Body of pancreas (tissue), 4 donors: ENCODE measurements at regions not wholly inside any gene's neighbourhood (a gene's known extent, or its start where the extent isn't known, plus 50 kb on each side); places are given as distances from the start of the nearest gene placed in this dataset.

ENCODE experiments used
- ATAC-seq: fragments of 150-250 bp; one replicate; pipeline ENCODE4 v1.9.1; 2016
- DNase-seq, 4 donors: peaks; one replicate each; pipeline ENCODE4 v3.0.0-alpha.2; 2019
- H3K27ac ChIP-seq, 4 donors: fragments of 200-600 bp; sonication (generic); 1 replicate in 3 of 4; 2 replicates in 1 of 4; pipeline versions ENCODE4 v1.5.1 to v1.6.1; 2016 to 2019; ENCODE audit warnings: mild to moderate bottlenecking in 1 of 4, mixed read lengths in 1 of 4, moderate library complexity in 1 of 4
- H3K27me3 ChIP-seq, 2 donors: fragments of 200-600 bp; sonication (generic); one replicate each; pipeline ENCODE4 v1.6.0; 2016; ENCODE audit warnings: mild to moderate bottlenecking in 1 of 2
- H3K36me3 ChIP-seq, 2 donors: fragments of 200-600 bp; sonication (generic); replicated peaks in 1 of 2; 2 replicates each; pipeline ENCODE4 v1.5.1; 2016; ENCODE audit warnings: low read depth in 2 of 2; ENCODE audit not compliant: insufficient read depth in 1 of 2
- H3K4me1 ChIP-seq: fragments of 200-600 bp; sonication (generic); one replicate; pipeline ENCODE4 v1.6.0; 2016
- H3K4me3 ChIP-seq, 2 donors: fragments of 200-600 bp; sonication (generic); 1 replicate in 1 of 2; 2 replicates in 1 of 2; pipeline ENCODE4 v1.5.1; 2016 to 2019
- H3K9me3 ChIP-seq, 3 donors: fragments of 200-600 bp; sonication (generic); 1 replicate in 2 of 3; 2 replicates in 1 of 3; pipeline ENCODE4 v1.5.1; 2016
- POLR2A ChIP-seq, 3 donors: fragments of 450-650 bp; IDR thresholded peaks; one replicate each; pipeline ENCODE4 v1.6.1; 2016; ENCODE audit warnings: antibody characterized with exemption in 3 of 3, mild to moderate bottlenecking in 2 of 3
- WGBS, 2 donors: methylation state at CpG; one replicate each; pipeline ENCODE4 v1.1.5; 2017; 5-methylcytosine and 5-hydroxymethylcytosine counted together
- intact Hi-C: fragments of 100-400 bp; cut with DNase I; formaldehyde crosslinking; loops from one replicate; pipeline ENCODE4 v1.15.1; 2023
- TF ChIP-seq, protein P1 (sequence below), 7 experiments: fragments of 450-650 bp in 4 of 7; fragments of 200-600 bp in 3 of 7; sonication (generic) in 3 of 7; IDR thresholded peaks; one replicate each; pipeline ENCODE4 v1.5.1; 2016 to 2019; ENCODE audit warnings: antibody characterized with exemption in 7 of 7

DNA sequence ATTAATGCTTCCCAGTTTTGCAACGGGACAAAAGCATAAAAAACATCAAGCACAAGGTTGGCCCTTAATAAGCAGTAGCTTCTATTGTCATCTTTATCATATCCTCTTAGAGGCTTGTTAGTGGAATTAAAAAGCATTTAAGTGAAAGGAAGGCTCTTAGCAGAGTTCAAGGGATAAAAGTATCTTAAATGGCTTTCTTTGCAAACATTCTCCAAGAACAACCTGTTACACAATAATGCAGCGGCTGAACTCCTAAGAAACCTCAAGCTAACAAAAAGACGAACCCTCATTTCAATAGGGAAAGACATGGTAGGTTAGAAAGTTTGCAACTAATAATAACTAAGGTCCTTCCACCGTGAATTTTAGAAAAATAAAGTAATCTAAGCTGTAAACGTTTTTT, 82.1 kb downstream of the MPP7 start:
- 64 to 78% methylated on average over 5 of the region's 5 CpGs for WGBS, 2 donors
- H3K4me3 ChIP-seq: no peak overlapping the region
- peaks cover 4% of the 10 kb centered on the region for H3K4me1 ChIP-seq
- no peak for ATAC-seq
- TF ChIP-seq, protein P1, sequence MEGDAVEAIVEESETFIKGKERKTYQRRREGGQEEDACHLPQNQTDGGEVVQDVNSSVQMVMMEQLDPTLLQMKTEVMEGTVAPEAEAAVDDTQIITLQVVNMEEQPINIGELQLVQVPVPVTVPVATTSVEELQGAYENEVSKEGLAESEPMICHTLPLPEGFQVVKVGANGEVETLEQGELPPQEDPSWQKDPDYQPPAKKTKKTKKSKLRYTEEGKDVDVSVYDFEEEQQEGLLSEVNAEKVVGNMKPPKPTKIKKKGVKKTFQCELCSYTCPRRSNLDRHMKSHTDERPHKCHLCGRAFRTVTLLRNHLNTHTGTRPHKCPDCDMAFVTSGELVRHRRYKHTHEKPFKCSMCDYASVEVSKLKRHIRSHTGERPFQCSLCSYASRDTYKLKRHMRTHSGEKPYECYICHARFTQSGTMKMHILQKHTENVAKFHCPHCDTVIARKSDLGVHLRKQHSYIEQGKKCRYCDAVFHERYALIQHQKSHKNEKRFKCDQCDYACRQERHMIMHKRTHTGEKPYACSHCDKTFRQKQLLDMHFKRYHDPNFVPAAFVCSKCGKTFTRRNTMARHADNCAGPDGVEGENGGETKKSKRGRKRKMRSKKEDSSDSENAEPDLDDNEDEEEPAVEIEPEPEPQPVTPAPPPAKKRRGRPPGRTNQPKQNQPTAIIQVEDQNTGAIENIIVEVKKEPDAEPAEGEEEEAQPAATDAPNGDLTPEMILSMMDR (IDR thresholded peaks at IDR 0.05): no peak
- no peak for TF ChIP-seq POLR2A (IDR thresholded peaks at IDR 0.05)
- no peak overlapping the region for H3K27ac ChIP-seq
- H3K27me3 ChIP-seq: no peaks in the 10 kb centered on the region
- intact Hi-C loops: no loop called here
- H3K36me3 ChIP-seq: no peaks in the 10 kb centered on the region
- no peak for DNase-seq
- no peaks in the 10 kb centered on the region for H3K9me3 ChIP-seq

DNA sequence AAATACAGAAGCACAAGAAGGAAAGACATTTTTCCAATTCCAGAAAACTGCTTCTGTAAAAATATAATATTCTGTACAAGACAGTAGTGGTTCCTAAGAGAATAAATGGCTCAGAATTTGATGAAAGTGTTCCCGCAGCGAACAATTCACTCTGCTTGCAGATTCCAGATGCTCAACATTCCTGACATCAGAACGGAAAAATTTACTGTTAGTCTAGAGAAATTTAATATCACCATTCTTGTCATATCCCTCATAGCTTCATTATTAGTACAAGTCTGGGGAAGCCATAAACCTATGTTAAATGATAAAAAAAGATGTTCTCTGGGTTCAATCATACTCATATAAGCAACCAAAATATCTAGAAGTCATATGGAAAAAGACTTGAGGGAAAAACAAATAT, 83.6 kb downstream of the MPP7 start:
- intact Hi-C loops: no loop called here
- no peak overlapping the region for H3K27ac ChIP-seq
- WGBS, 2 donors: 87 to 91% methylated on average over 3 of the region's 3 CpGs

DNA sequence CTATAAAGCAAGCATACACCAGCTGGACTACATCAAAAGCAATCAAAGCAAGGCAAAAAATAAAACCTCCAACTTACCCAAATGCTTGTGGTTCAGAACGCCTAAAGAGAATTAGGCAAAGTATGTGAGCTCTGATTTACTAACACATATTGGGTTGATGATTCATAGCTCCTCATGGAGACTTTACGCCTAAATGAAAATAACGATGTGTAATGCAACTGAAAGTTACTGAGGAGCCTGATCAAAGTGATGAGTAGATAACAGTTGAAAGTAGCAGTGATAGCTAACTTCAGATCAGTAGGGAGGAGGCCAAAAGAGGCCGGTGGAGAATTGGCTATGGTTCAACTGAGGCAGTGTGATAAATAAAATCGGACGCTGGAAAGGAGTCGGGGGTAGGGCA, 85.0 kb downstream of the MPP7 start:
- no peaks in the 10 kb centered on the region for H3K27me3 ChIP-seq
- H3K9me3 ChIP-seq: no peaks in the 10 kb centered on the region
- WGBS, 2 donors: 49 to 79% methylated on average over 7 of the region's 7 CpGs
- no peaks in the 10 kb centered on the region for H3K36me3 ChIP-seq
- no peak overlapping the region for H3K4me3 ChIP-seq
- DNase-seq (peak in 1 of 4 donors; percentile 9), ATAC-seq (no peak)
- intact Hi-C loops: no loop called here
- no peak overlapping the region for H3K27ac ChIP-seq
- H3K4me1 ChIP-seq: peaks cover 18% of the 10 kb centered on the region
- TF ChIP-seq, protein P1 (IDR thresholded peaks at IDR 0.05): no peak
- TF ChIP-seq POLR2A (IDR thresholded peaks at IDR 0.05): no peak

More for the DNA sequence above, 83.6 kb downstream of the MPP7 start:
- Histone ChIP-seq H3K9me3 (no peaks in the 10 kb centered on the region), H3K4me3 (no peak overlapping the region), H3K36me3 (no peaks in the 10 kb centered on the region), H3K27me3 (no peaks in the 10 kb centered on the region), H3K4me1 (peaks cover 15% of the 10 kb centered on the region)
- TF ChIP-seq, protein P1 (IDR thresholded peaks at IDR 0.05): no peak
- TF ChIP-seq POLR2A (IDR thresholded peaks at IDR 0.05): no peak
- ATAC-seq: no peak
- DNase-seq: no peak

DNA sequence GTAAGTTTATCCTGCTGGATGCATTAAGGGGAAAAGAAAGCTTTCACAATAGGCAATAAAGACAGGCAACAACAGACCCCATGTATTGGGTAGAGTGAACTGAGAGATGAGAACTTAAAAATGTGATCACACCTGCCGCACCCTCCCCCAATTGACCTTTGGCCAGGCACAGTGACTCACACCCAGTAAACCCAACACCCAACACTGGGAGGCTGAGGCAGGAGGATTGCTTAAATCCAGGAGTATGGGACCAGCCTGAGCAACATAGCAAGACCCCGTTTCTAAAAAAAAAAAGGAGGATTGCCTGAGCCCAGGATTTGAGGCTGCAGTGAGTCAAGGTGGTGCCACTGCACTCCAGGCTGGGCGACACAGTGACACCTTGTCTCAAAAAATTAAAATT, 86.9 kb downstream of the MPP7 start:
- Histone ChIP-seq H3K4me3 (no peak overlapping the region), H3K27ac (no peak overlapping the region), H3K9me3 (no peaks in the 10 kb centered on the region), H3K4me1 (peaks cover 18% of the 10 kb centered on the region), H3K36me3 (no peaks in the 10 kb centered on the region), H3K27me3 (no peaks in the 10 kb centered on the region)
- ATAC-seq: no peak
- TF ChIP-seq, protein P1 (IDR thresholded peaks at IDR 0.05): no peak
- no peak for TF ChIP-seq POLR2A (IDR thresholded peaks at IDR 0.05)
- intact Hi-C loops: no loop called here
- 57 to 58% methylated on average over 3 of the region's 3 CpGs for WGBS, 2 donors
- DNase-seq: peak in 3 of 4 donors; percentile 18 to 44 (median 32)

DNA sequence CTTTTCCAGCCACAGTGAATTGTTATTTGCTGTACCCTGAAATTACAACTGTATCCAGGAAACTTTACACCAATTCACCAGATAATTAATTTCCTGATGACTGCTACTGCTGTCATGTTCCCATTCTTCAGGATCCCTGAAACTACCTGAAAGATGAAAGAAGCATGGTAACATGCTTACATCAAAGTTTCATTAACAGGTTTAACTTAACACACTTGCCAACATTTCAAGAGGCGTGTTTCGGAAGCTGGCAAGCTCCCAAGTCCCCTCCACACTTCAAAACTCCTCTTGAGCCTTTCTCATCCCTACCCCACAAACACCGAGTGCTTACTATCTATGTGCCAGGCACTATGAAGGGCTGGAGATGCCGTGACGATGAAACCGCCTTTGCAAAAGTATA, 88.6 kb downstream of the MPP7 start:
- Histone ChIP-seq H3K4me3 (no peak overlapping the region), H3K9me3 (no peaks in the 10 kb centered on the region), H3K4me1 (peaks cover 18% of the 10 kb centered on the region), H3K27me3 (no peaks in the 10 kb centered on the region), H3K36me3 (no peaks in the 10 kb centered on the region), H3K27ac (no peak overlapping the region)
- intact Hi-C loops: no loop called here
- ATAC-seq: no peak
- peak in 1 of 4 donors; percentile 7 for DNase-seq
- TF ChIP-seq POLR2A (IDR thresholded peaks at IDR 0.05): no peak
- TF ChIP-seq, protein P1 (IDR thresholded peaks at IDR 0.05): no peak
- 73 to 75% methylated on average over 6 of the region's 6 CpGs for WGBS, 2 donors
